ENCODE measurements at regions not wholly inside any gene's neighbourhood (a gene's known extent, or its start where the extent isn't known, plus 50 kb on each side); places are given as distances from the start of the nearest gene placed in this dataset.

DNA sequence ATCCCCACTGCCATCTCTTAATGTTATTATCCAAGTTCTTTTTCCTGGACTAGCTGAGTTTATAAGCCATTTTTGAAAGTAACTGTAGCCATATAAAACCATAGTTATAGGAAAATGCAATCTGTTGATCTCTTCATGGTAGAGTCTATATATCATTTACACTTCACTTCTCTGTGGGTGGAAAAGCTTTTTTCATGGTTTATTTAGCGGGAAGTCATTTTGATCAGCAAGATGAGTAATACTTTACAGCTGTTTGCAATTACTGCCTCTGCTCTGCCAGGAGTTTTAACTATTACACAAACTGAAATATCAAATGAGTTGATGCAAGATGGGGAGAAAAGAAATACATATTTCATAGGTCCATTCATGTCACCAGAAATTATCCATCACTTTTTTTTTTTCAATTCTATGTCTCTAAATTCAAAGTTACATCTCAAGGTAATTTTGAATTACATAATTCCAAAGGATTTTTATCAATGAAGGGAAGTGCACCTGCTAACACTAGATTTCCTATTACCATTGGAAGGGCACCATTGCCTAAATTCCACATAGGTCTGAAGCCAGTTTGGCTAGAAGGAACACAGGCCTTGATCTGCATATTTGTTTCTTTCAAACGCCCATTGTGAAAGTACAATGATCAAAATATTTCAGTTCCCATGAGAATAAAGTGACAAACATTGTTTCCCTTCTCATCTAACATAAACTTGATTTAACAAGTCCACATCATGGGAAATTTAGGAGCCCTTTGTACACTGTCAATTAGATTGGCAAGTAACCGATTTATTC lies 296.7 kb downstream of the ZNF326 start:
- no peak for TF ChIP-seq GABPA (IDR thresholded peaks at IDR 0.05; ENCODE audit: low read depth)
- no peak for TF ChIP-seq CTCF (IDR thresholded peaks at IDR 0.05; ENCODE audit: insufficient read depth, low read length)
- TF ChIP-seq, protein P1, sequence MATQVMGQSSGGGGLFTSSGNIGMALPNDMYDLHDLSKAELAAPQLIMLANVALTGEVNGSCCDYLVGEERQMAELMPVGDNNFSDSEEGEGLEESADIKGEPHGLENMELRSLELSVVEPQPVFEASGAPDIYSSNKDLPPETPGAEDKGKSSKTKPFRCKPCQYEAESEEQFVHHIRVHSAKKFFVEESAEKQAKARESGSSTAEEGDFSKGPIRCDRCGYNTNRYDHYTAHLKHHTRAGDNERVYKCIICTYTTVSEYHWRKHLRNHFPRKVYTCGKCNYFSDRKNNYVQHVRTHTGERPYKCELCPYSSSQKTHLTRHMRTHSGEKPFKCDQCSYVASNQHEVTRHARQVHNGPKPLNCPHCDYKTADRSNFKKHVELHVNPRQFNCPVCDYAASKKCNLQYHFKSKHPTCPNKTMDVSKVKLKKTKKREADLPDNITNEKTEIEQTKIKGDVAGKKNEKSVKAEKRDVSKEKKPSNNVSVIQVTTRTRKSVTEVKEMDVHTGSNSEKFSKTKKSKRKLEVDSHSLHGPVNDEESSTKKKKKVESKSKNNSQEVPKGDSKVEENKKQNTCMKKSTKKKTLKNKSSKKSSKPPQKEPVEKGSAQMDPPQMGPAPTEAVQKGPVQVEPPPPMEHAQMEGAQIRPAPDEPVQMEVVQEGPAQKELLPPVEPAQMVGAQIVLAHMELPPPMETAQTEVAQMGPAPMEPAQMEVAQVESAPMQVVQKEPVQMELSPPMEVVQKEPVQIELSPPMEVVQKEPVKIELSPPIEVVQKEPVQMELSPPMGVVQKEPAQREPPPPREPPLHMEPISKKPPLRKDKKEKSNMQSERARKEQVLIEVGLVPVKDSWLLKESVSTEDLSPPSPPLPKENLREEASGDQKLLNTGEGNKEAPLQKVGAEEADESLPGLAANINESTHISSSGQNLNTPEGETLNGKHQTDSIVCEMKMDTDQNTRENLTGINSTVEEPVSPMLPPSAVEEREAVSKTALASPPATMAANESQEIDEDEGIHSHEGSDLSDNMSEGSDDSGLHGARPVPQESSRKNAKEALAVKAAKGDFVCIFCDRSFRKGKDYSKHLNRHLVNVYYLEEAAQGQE (IDR thresholded peaks at IDR 0.05; ENCODE audit: insufficient replicate concordance, low read depth), result no peak
- no peak for TF ChIP-seq SPI1 (IDR thresholded peaks at IDR 0.05; ENCODE audit: borderline replicate concordance, low read depth)
- no peak for TF ChIP-seq POLR2AphosphoS5 (IDR thresholded peaks at IDR 0.05; ENCODE audit: low read depth)

Measured in HL-60 (cell line).